ENCODE measurements at regions not wholly inside any gene's neighbourhood (a gene's known extent, or its start where the extent isn't known, plus 50 kb on each side); places are given as distances from the start of the nearest gene placed in this dataset.

- TF ChIP-seq EZH2 (IDR thresholded peaks at IDR 0.05; ENCODE audit: borderline replicate concordance, low read depth, low read length, severe bottlenecking) (no peak), CTCF (IDR thresholded peaks at IDR 0.05; ENCODE audit: borderline replicate concordance, extremely low read depth, low read length, poor library complexity, severe bottlenecking) (no peak)
These were observed 327.9 kb upstream of the KHDRBS2 start for GRCh38 chr6:62613928-62614327.

Data from DND-41 (cell line).